NOMO-1 (cell line): ENCODE measurements at regions not wholly inside any gene's neighbourhood (a gene's known extent, or its start where the extent isn't known, plus 50 kb on each side); places are given as distances from the start of the nearest gene placed in this dataset.

Experiments used
- DNase-seq, 2 experiments: peaks; one replicate each; lab custom pipeline; 2025; ENCODE audit not compliant: unreplicated experiment in 2 of 2; lab: John Stamatoyannopoulos, UW

GRCh38 chr4:26130841-26131432 is 189.9 kb upstream of the RBPJ start:
- DNase-seq, result no peak

DNA sequence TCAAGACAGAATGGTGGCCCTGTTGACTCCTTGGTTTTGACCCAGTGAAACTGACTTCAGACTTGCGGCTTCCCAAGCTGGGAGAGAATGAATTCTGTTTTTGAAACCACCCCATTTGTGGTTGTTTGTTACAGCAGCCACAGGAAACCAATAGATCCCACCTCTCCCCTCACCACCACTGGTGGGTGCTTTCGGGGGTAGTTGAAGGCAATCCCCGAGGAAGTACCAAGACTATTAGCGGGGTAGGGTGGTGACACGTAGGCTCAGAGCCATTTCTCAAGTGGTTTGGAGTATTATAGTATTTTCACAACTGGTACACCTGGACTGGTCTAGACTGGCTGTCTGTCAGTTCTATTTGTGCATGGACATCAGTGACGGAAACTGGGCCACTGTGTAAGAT is 189.1 kb upstream of the RBPJ start:
- no peak for DNase-seq

DNA sequence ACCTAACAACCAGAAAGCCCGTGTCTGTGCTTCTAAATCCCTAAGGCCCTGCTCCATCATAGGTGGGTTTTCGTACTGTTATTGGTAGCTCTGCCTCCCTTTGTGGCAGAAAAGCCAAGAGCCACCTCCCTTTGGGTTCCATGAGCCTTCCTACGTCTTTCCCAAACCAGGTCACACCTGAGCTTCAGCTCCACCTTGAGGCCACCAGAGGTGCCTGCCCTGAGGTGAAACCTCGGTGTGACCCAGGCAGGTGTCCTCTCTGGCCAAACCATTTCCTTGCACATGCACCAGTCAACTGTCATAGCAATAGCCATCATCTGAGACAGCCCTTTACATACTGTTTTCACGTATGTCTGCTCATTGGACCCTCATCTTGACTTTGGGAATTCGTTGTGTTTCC is 188.0 kb upstream of the RBPJ start:
- DNase-seq, result no peak

DNA sequence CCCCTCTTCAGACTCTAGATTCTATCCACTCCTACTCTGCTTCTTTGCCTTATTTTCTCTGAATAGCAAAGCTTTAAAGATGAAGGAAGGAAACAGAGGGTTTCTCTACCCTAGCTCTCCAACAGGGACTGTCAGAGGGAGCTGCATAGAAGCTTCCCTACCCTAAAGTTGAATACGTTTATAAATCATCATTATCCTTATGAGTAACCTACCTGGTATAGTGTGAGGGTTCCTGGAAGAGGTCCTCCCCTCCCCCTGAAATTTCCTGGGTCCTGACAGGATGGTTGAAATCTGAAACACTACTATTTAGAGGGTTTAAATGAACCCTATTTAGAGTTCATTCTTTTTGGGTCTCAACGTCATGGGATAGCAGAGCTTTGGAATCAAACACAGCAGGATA is 187.0 kb upstream of the RBPJ start:
- DNase-seq, result no peak

DNA sequence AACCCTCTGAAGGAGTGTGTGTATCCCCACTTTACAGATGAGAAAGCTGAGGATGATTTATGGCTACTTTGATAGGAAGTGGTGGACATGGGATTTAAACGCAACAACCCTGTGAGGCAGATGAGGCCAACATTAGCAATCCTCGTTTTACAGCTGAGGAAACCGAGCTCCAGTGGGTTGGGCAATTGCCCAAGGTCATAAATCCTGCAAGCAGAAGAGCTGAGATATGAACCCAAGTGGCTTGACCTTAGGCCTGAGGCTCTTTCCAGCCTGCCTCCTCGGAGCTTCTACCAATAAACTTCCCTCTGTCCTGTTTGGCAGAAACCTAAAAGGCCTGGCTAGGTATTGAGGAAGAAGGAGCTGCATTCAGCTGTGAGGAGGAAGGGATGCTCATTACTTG is 185.5 kb upstream of the RBPJ start:
- DNase-seq, result peak; percentile 73 to 75

DNA sequence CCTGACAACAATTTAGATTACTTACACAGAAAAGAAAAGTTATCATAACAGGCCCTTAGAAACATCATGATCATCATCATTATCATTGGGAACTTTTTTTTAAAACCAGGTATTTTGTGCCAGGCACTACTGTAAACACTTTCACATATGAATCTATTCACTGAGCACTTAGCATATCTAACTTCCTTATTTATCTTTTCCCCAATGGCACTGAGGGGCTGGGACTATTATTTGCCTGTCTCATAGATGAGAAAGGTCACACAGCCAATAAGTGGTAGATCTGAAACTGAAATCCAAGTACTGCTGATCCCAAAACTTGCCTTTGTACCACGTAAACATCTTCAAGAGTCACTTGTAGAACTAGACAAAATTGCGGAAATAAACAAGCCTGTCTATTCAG is 184.2 kb upstream of the RBPJ start:
- no peak for DNase-seq

- no peak for DNase-seq
Observed at GRCh38 chr4:26137288-26137687, 183.5 kb upstream of the RBPJ start.

DNA sequence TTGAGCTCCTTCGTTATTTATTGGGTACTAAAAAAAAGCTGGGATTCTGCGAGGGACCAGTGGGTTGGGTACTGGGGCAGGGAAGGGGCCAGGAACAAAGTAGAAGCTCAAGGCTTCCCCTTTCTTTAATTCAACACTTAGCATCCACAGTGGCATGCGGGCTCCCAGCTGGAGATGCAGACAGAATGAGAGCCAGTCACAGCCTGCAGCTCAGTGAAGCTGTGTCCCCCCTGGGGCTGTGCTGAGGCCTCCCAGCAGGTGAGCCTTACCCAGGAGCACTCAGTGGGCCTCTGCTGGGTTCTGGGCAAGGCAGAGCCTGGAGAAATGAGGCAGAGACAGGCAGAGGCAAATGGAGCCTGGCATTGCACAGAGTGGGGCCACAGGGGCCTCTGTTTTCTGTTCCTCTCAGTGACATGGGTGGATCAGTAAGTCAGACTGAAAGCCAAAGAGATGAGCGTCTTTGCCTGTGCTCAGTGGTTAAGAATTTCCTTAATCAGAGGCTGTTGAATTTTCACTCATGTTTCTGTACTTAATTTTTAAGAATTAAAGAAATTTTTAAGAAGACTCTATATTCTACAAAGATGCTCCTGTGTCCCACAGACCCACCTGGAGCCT is 181.4 kb upstream of the RBPJ start:
- no peak for DNase-seq

DNA sequence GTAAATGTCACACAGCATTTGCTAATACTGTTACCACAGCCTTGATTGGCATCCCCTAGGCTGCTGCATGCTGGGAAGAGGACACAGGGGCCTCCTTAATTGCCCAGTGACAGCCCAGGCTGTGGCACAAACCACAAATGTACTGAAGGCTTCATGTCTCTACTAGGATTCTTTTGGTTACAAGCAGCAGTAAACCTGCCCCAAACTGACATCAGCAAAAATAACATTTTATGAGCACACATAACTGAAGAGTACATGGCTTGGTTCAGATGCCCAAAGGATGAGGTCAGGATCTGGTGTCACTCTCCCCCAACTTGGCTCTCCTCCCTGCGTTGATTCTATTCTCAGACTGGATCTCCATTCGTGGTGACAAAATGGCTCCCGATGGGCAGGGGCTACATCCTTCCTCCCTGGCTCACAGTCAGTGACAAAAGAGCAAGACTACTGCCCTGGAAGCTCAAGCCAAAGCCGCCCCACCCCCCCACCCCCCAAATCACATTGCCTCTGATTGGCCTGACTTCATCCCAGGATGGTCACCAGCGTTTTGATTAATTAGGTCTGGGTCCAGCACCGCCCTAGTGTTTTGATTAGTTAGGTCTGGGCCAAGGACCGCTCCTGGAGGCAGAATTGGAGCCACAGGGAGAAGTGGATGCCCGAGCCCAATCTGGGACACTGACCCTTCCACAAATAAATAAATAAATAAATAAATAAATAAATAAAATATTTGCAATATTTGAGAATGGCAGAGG is 180.5 kb upstream of the RBPJ start:
- DNase-seq, result peak; percentile 28 to 74

- no peak for DNase-seq
Observed at GRCh38 chr4:26141051-26141721, 179.6 kb upstream of the RBPJ start.

DNA sequence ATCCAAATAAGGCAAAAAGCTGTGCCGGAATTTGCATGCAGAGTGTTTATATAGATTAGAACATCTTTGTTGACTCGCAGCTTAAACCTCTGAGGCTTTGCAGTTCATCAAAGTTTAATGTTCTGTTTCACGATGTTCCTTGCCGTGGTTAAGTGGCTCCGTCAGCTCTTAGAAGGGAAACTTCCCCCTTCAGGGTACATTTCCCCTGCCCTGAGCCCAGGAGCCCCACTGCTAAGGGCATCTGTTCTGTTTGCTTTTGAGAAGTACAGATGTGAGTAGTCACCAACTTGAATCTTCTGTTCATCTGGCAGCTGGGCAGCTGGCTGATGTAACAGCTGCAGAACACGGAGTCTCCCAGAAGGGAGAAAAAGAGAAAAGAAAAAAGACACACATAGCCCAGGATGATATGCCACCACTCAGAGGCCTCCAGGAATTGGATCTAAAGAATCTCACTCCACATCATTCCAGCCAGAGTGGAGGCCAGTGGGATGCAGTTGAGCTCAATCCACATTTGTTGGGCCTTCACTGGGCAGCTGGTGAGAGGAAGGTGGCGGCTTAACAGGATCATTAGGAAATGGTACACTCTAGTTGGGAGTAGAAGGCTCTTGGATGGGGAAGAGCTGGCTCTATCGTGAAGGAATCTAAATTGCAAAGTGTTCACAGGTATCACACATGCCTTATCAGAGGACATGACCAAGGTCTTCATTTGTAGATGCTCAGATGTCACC is 178.7 kb upstream of the RBPJ start:
- peak; percentile 53 to 82 for DNase-seq

- DNase-seq, result no peak
Observed at GRCh38 chr4:26144526-26145155, 176.2 kb upstream of the RBPJ start.

GRCh38 chr4:26145212-26145611 is 175.6 kb upstream of the RBPJ start:
- no peak for DNase-seq

DNA sequence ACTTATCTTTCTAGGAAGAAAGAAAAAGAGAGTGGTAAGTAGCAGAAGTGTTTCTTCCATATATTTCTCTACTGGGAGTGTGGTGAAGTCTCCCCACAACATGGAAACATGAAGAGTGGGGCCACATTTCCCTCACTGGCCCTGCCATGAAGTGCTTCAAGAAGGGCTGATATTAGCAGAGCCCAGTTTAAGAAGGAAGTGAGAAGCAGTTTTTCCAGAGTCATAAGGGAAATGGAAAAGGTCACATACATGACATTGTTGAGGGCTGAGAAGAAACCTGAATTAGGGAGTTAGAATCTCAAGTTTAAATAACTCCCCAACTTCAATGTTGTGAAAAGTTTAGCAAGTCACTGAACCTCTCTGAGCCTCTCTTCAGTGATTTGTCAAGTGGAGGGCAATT is 171.9 kb upstream of the RBPJ start:
- peak in 1 of 2 experiments; percentile 13 for DNase-seq

DNA sequence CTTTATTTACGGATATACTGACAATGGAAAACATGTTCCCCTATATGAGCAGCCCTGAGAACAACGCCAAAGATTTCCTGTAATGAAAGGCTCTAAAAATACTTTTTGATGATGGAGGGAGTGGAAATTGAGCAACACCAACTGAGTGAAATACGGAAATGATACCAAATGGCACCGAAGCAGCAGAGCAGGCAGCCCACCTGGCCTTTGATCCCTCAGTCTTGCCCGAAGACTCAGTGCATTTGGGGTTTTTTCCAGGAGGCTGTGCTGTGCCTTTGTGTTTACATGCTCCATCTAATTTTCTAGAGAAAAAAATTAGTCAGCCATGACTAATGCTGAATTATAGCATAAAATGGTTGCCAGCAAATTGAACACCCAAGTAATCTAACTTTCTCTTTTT is 169.9 kb upstream of the RBPJ start:
- DNase-seq, result peak; percentile 75 to 93

- no peak for DNase-seq
Observed at GRCh38 chr4:26151615-26152014, 169.2 kb upstream of the RBPJ start.

- DNase-seq, result no peak
Observed at GRCh38 chr4:26152056-26152455, 168.8 kb upstream of the RBPJ start.

- DNase-seq, result no peak
Observed at GRCh38 chr4:26157541-26157940, 163.3 kb upstream of the RBPJ start.

DNA sequence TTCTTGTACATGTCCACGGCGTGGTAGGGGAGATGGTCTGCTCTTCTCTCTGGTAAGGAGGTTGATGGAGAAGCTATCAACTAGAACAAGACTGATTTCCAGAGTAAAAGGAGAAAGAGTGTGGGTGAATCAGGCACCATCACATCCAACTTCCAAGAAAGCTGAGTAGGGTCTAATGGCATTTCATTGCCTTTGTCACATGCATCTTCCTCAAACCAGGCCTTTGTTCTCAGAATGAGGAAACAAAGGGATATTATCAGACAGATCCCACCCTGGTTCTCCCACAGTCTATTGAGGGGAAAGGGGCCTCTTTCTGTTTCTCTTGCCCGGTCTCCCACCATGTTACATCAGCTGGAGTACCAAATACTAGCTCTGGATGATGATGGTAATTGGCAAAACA is 160.2 kb upstream of the RBPJ start:
- no peak for DNase-seq

- no peak for DNase-seq
Observed at GRCh38 chr4:26161030-26161824, 159.6 kb upstream of the RBPJ start.
